Loucy (cell line): ENCODE measurements at regions not wholly inside any gene's neighbourhood (a gene's known extent, or its start where the extent isn't known, plus 50 kb on each side); places are given as distances from the start of the nearest gene placed in this dataset.

Experiments used
- H2AFZ ChIP-seq: fragments of 200-600 bp; sonication (generic); 2 replicates; pipeline ENCODE4 v1.6.0; 2016; ENCODE audit warnings: antibody characterized with exemption, mild to moderate bottlenecking, low read length, moderate library complexity
- H3F3A ChIP-seq: fragments of 200-600 bp; 2 replicates; pipeline ENCODE4 v1.6.0; 2016; ENCODE audit warnings: antibody characterized with exemption, low read depth, mild to moderate bottlenecking
- H3K27me3 ChIP-seq: fragments of 200-600 bp; sonication (generic); 2 replicates; pipeline ENCODE4 v1.6.1; 2014; ENCODE audit warnings: low read length, mild to moderate bottlenecking; ENCODE audit not compliant: insufficient read depth, poor library complexity, severe bottlenecking
- H3K36me3 ChIP-seq: fragments of 200-600 bp; sonication (generic); 2 replicates; pipeline ENCODE4 v1.6.1; 2016; ENCODE audit warnings: low read length; ENCODE audit not compliant: insufficient read depth
- H3K4me1 ChIP-seq: fragments of 200-600 bp; sonication (generic); 2 replicates; pipeline ENCODE4 v1.5.1; 2014; ENCODE audit warnings: low read length, mild to moderate bottlenecking; ENCODE audit not compliant: insufficient read depth, poor library complexity, severe bottlenecking
- H3K4me2 ChIP-seq: fragments of 200-600 bp; sonication (generic); 2 replicates; pipeline ENCODE4 v1.6.0; 2014; ENCODE audit warnings: antibody characterized with exemption, low read length, low read depth, mild to moderate bottlenecking; ENCODE audit not compliant: poor library complexity, severe bottlenecking
- H3K4me3 ChIP-seq: fragments of 200-600 bp; sonication (generic); 2 replicates; pipeline ENCODE4 v1.5.1; 2014; ENCODE audit warnings: low read length, mild to moderate bottlenecking, mixed read lengths; ENCODE audit not compliant: poor library complexity, severe bottlenecking
- H3K79me2 ChIP-seq: fragments of 200-600 bp; sonication (generic); 2 replicates; pipeline ENCODE4 v1.6.1; 2014; ENCODE audit warnings: low read length; ENCODE audit not compliant: insufficient read depth
- H3K9ac ChIP-seq: fragments of 200-600 bp; sonication (generic); 2 replicates; pipeline ENCODE4 v1.6.0; 2014; ENCODE audit warnings: mild to moderate bottlenecking, low read depth, low read length, moderate library complexity; ENCODE audit not compliant: poor library complexity, severe bottlenecking
- H3K9me2 ChIP-seq: fragments of 200-600 bp; sonication (generic); replicated peaks from 2 replicates; pipeline ENCODE4 v1.6.1; 2016; ENCODE audit warnings: low read depth, low read length, mixed read lengths
- H3K9me3 ChIP-seq: fragments of 200-600 bp; sonication (generic); 2 replicates; pipeline ENCODE4 v1.6.1; 2014; ENCODE audit warnings: mild to moderate bottlenecking, antibody characterized with exemption, low read length, low read depth; ENCODE audit not compliant: insufficient read depth
- H4K20me1 ChIP-seq: fragments of 200-600 bp; sonication (generic); 2 replicates; pipeline ENCODE4 v1.6.0; 2014; ENCODE audit warnings: antibody characterized with exemption, low read length, mild to moderate bottlenecking; ENCODE audit not compliant: insufficient read depth, poor library complexity, severe bottlenecking
- EZH2phosphoT487 ChIP-seq: fragments of 200-600 bp; IDR thresholded peaks from 2 replicates; pipeline ENCODE4 v1.6.1; 2018; ENCODE audit warnings: antibody characterized with exemption, mild to moderate bottlenecking, moderate library complexity, borderline replicate concordance
- TF ChIP-seq, protein P1 (sequence below): fragments of 200-600 bp; sonication (generic); conservative IDR thresholded peaks from 2 replicates; pipeline ENCODE4 v1.5.1; 2014; ENCODE audit warnings: mild to moderate bottlenecking, antibody characterized with exemption, low read length

DNA sequence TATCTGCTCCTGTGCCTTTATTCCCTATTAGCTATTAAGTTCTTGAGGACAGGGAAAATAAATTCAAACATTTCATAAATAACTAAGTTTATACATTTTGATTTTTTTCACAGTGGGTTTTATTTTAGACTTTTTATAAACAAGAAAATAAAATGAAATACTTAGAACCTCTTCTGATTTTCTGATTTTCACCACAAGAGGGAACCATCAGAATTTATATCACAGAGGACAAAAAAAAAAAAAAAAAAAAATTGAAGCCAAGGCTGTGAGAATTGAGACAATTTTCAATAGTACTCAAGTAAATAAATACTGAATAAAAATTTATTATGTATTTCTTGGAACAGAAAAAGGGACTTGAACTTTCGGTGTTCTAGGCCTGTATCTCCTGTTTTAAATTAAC lies 288.1 kb downstream of the SH3BGRL start:
- no peaks in the 10 kb centered on the region for H3K27me3 ChIP-seq
- H3K79me2 ChIP-seq: no peaks in the 10 kb centered on the region
- no peaks in the 10 kb centered on the region for H3F3A ChIP-seq
- H3K36me3 ChIP-seq: no peaks in the 10 kb centered on the region
- TF ChIP-seq EZH2phosphoT487: no peak
- TF ChIP-seq, protein P1, sequence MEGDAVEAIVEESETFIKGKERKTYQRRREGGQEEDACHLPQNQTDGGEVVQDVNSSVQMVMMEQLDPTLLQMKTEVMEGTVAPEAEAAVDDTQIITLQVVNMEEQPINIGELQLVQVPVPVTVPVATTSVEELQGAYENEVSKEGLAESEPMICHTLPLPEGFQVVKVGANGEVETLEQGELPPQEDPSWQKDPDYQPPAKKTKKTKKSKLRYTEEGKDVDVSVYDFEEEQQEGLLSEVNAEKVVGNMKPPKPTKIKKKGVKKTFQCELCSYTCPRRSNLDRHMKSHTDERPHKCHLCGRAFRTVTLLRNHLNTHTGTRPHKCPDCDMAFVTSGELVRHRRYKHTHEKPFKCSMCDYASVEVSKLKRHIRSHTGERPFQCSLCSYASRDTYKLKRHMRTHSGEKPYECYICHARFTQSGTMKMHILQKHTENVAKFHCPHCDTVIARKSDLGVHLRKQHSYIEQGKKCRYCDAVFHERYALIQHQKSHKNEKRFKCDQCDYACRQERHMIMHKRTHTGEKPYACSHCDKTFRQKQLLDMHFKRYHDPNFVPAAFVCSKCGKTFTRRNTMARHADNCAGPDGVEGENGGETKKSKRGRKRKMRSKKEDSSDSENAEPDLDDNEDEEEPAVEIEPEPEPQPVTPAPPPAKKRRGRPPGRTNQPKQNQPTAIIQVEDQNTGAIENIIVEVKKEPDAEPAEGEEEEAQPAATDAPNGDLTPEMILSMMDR: peak; percentile 25; the same call in 1 of the 2 replicates
- H3K4me3 ChIP-seq: no peak overlapping the region
- no peak overlapping the region for H2AFZ ChIP-seq
- no peaks in the 10 kb centered on the region for H3K9me3 ChIP-seq
- H3K4me2 ChIP-seq: no peak overlapping the region
- H3K9me2 ChIP-seq: no peaks in the 10 kb centered on the region
- H3K4me1 ChIP-seq: no peaks in the 10 kb centered on the region
- no peak overlapping the region for H3K9ac ChIP-seq
- no peaks in the 10 kb centered on the region for H4K20me1 ChIP-seq

DNA sequence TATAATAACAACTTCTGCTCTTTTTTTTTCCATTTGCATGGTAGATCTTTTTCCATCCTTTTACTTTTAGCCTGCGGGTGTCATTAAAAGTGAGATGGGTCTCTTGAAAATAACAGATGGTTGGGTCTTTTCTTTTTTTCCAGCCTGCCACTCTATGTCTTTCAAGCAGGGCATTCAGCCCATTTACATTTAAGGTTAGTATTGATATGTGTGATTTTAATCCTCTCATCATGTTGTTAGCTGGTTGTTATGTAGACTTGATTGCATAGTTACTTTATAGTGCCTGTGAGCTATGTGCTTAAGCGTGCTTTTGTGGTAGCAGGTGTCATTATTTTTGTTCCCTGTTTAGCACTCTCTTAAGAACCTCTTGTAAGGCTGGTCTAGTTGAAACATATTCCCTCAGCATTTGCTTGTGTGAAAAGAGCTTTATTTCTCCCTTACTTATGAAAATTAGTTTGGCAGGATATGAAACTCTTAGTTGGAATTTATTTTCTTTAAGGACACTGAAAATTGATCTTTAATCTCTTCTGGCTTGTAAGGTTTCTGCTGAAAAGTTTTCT lies 326.1 kb downstream of the SH3BGRL start:
- Histone ChIP-seq H3K4me1 (no peaks in the 10 kb centered on the region), H4K20me1 (no peaks in the 10 kb centered on the region), H3K4me2 (no peak overlapping the region), H3K27me3 (no peaks in the 10 kb centered on the region), H3K9me2 (no peaks in the 10 kb centered on the region), H3K79me2 (no peaks in the 10 kb centered on the region), H3F3A (no peaks in the 10 kb centered on the region), H3K36me3 (no peaks in the 10 kb centered on the region), H3K4me3 (no peak overlapping the region), H3K9me3 (no peaks in the 10 kb centered on the region), H3K9ac (no peak overlapping the region), H2AFZ (no peak overlapping the region)
- TF ChIP-seq EZH2phosphoT487: no peak
- TF ChIP-seq, protein P1: no peak

DNA sequence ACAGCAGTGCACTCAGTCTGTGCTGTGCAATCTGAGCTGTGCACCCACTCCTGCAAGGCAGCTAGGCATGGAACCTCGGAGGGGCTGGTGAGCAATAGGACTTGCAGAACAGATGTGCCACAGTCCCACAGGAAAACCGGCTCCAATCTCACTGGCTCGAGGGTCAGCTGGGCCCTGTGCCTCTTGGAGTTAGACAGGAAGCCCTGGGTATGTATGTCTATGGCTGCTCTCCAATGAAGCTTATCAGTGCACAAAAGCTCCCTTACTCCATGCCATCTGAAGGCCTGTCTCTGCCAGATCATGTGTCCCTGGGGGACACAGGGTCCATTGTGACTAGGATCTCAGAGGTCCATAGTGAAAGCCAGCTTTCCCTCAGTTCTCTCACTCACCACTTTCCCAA lies 335.8 kb downstream of the SH3BGRL start:
- H3K27me3 ChIP-seq: no peaks in the 10 kb centered on the region

More for the DNA sequence above, 335.8 kb downstream of the SH3BGRL start:
- Histone ChIP-seq H3K9ac (no peak overlapping the region), H3K4me1 (no peaks in the 10 kb centered on the region), H3F3A (no peaks in the 10 kb centered on the region), H4K20me1 (no peaks in the 10 kb centered on the region), H3K4me3 (no peak overlapping the region), H3K4me2 (no peak overlapping the region), H2AFZ (no peak overlapping the region), H3K9me3 (no peaks in the 10 kb centered on the region), H3K9me2 (no peaks in the 10 kb centered on the region), H3K79me2 (no peaks in the 10 kb centered on the region), H3K36me3 (no peaks in the 10 kb centered on the region)
- no peak for TF ChIP-seq EZH2phosphoT487
- TF ChIP-seq, protein P1: no peak
